Posterior cingulate gyrus (tissue), 11 donors: ENCODE measurements at regions not wholly inside any gene's neighbourhood (a gene's known extent, or its start where the extent isn't known, plus 50 kb on each side); places are given as distances from the start of the nearest gene placed in this dataset.

Experiments
- DNase-seq, 10 donors: peaks; one replicate each; pipeline versions ENCODE4 v3.0.0 to v3.0.0-alpha.2; 2020 to 2021; ENCODE audit warnings: mixed read lengths in 3 of 10
- intact Hi-C: fragments of 100-400 bp; cut with DNase I; formaldehyde crosslinking; loops from one replicate; pipeline ENCODE4 v1.15.1; 2023

GRCh38 chr3:34008836-34009809 is 210.7 kb downstream of the PDCD6IP start:
- DNase-seq: no peak
- intact Hi-C loops: no loop called here

- intact Hi-C loops: no loop called here
- DNase-seq: no peak
Measured at GRCh38 chr3:34011171-34012101, 213.0 kb downstream of the PDCD6IP start.

GRCh38 chr3:34012102-34012461 is 213.7 kb downstream of the PDCD6IP start:
- DNase-seq: no peak
- intact Hi-C loops: no loop called here

GRCh38 chr3:34013818-34014570 is 215.6 kb downstream of the PDCD6IP start:
- DNase-seq: no peak
- intact Hi-C loops: no loop called here

GRCh38 chr3:34015204-34016142 is 217.0 kb downstream of the PDCD6IP start:
- DNase-seq: peak in 1 of 10 donors; percentile 59
- intact Hi-C loops: no loop called here

GRCh38 chr3:34016925-34017587 is 218.6 kb downstream of the PDCD6IP start:
- intact Hi-C loops: no loop called here
- DNase-seq: no peak

- intact Hi-C loops: no loop called here
- no peak for DNase-seq
Measured at GRCh38 chr3:34017757-34018156, 219.3 kb downstream of the PDCD6IP start.

- intact Hi-C loops: no loop called here
- no peak for DNase-seq
Measured at GRCh38 chr3:34019158-34019557, 220.7 kb downstream of the PDCD6IP start.

GRCh38 chr3:34020170-34020569 is 221.7 kb downstream of the PDCD6IP start:
- DNase-seq: no peak
- intact Hi-C loops: no loop called here

GRCh38 chr3:34020726-34021680 is 222.6 kb downstream of the PDCD6IP start:
- intact Hi-C loops: no loop called here
- DNase-seq: no peak

GRCh38 chr3:34022147-34022546 is 223.7 kb downstream of the PDCD6IP start:
- intact Hi-C loops: no loop called here
- DNase-seq: no peak

- intact Hi-C loops: no loop called here
- DNase-seq: no peak
Measured at GRCh38 chr3:34024447-34025240, 226.2 kb downstream of the PDCD6IP start.

GRCh38 chr3:34033839-34034238 is 235.4 kb downstream of the PDCD6IP start:
- intact Hi-C loops: no loop called here
- DNase-seq: no peak

- DNase-seq: no peak
- intact Hi-C loops: no loop called here
Measured at GRCh38 chr3:34034840-34035239, 236.4 kb downstream of the PDCD6IP start.

- no peak for DNase-seq
- intact Hi-C loops: no loop called here
Measured at GRCh38 chr3:34035775-34036174, 237.3 kb downstream of the PDCD6IP start.

GRCh38 chr3:34037260-34037659 is 238.8 kb downstream of the PDCD6IP start:
- intact Hi-C loops: no loop called here
- no peak for DNase-seq

- no peak for DNase-seq
- intact Hi-C loops: no loop called here
Measured at GRCh38 chr3:34038131-34038530, 239.7 kb downstream of the PDCD6IP start.
